H9 (cell line): ENCODE measurements at regions not wholly inside any gene's neighbourhood (a gene's known extent, or its start where the extent isn't known, plus 50 kb on each side); places are given as distances from the start of the nearest gene placed in this dataset.

Experiments used
- DNase-seq: peaks from one replicate; pipeline ENCODE4 v3.0.0-alpha.2; 2017
- H2AFZ ChIP-seq: one replicate; pipeline ENCODE4 v1.6.1; 2013; ENCODE audit warnings: mild to moderate bottlenecking, low read length, control low read depth, moderate library complexity
- H2AK5ac ChIP-seq: 2 replicates; pipeline ENCODE4 v1.6.1; 2013; ENCODE audit warnings: low read length, control low read depth, mixed read lengths; ENCODE audit not compliant: insufficient read length
- H2BK120ac ChIP-seq: one replicate; pipeline ENCODE4 v1.6.1; 2013; ENCODE audit warnings: low read depth, mild to moderate bottlenecking, low read length, control low read depth, inconsistent platforms; ENCODE audit not compliant: poor library complexity, severe bottlenecking
- H2BK12ac ChIP-seq: 2 replicates; pipeline ENCODE4 v1.6.1; 2013; ENCODE audit warnings: low read length, control low read depth, mixed read lengths, low read depth; ENCODE audit not compliant: insufficient read length
- H2BK15ac ChIP-seq: 2 replicates; pipeline ENCODE4 v1.6.1; 2013; ENCODE audit warnings: low read depth, low read length, control low read depth
- H2BK20ac ChIP-seq: one replicate; pipeline ENCODE4 v1.6.1; 2013; ENCODE audit warnings: low read depth, mild to moderate bottlenecking, low read length, control low read depth, inconsistent platforms; ENCODE audit not compliant: poor library complexity, severe bottlenecking
- H2BK5ac ChIP-seq: 2 replicates; pipeline ENCODE4 v1.6.1; 2013; ENCODE audit warnings: low read length, control low read depth, mixed read lengths; ENCODE audit not compliant: insufficient read length
- H3K14ac ChIP-seq: 2 replicates; pipeline ENCODE4 v1.6.1; 2013; ENCODE audit warnings: low read length, control low read depth; ENCODE audit not compliant: insufficient read depth
- H3K18ac ChIP-seq: 2 replicates; pipeline ENCODE4 v1.6.1; 2013; ENCODE audit warnings: low read depth, mild to moderate bottlenecking, mixed read lengths, low read length, control low read depth; ENCODE audit not compliant: insufficient read length
- H3K23ac ChIP-seq: 2 replicates; pipeline ENCODE4 v1.6.1; 2013; ENCODE audit warnings: low read length, control low read depth, mixed read lengths, low read depth; ENCODE audit not compliant: insufficient read length
- H3K23me2 ChIP-seq: 2 replicates; pipeline ENCODE4 v1.6.1; 2013; ENCODE audit warnings: low read depth, mild to moderate bottlenecking, mixed read lengths, low read length, control low read depth; ENCODE audit not compliant: insufficient read length, poor library complexity, severe bottlenecking
- H3K27ac ChIP-seq: 2 replicates; pipeline ENCODE4 v1.5.1; 2013; ENCODE audit warnings: low read length, control low read depth, mixed read lengths, low read depth; ENCODE audit not compliant: insufficient read length
- H3K27me3 ChIP-seq: 2 replicates; pipeline ENCODE4 v1.6.1; 2013; ENCODE audit warnings: low read length, control low read depth, inconsistent platforms; ENCODE audit not compliant: insufficient read depth
- H3K4ac ChIP-seq: 2 replicates; pipeline ENCODE4 v1.6.1; 2013; ENCODE audit warnings: low read depth, mild to moderate bottlenecking, control low read depth, inconsistent platforms, low read length, moderate library complexity
- H3K4me1 ChIP-seq: 2 replicates; pipeline ENCODE4 v1.6.1; 2013; ENCODE audit warnings: low read length, control low read depth, inconsistent platforms; ENCODE audit not compliant: insufficient read depth
- H3K4me2 ChIP-seq: 2 replicates; pipeline ENCODE4 v1.6.1; 2013; ENCODE audit warnings: low read length, control low read depth, mixed read lengths; ENCODE audit not compliant: insufficient read length, insufficient read depth
- H3K56ac ChIP-seq: 2 replicates; pipeline ENCODE4 v1.6.1; 2013; ENCODE audit warnings: low read depth, mild to moderate bottlenecking, mixed read lengths, low read length, control low read depth; ENCODE audit not compliant: insufficient read length
- H3K79me1 ChIP-seq: 2 replicates; pipeline ENCODE4 v1.6.1; 2013; ENCODE audit warnings: low read depth, mild to moderate bottlenecking, moderate library complexity, low read length, control low read depth, inconsistent platforms; ENCODE audit not compliant: insufficient read depth, poor library complexity, severe bottlenecking
- H3K79me2 ChIP-seq: 2 replicates; pipeline ENCODE4 v1.6.1; 2013; ENCODE audit warnings: low read length, control low read depth, inconsistent platforms; ENCODE audit not compliant: insufficient read depth
- H3K9ac ChIP-seq: 2 replicates; pipeline ENCODE4 v1.6.1; 2013; ENCODE audit warnings: low read length, control low read depth, mixed read lengths; ENCODE audit not compliant: insufficient read length; ENCODE audit errors: extremely low read depth
- H3K9me3 ChIP-seq: one replicate; pipeline ENCODE4 v1.6.1; 2013; ENCODE audit warnings: low read depth, low read length, inconsistent platforms; ENCODE audit not compliant: control insufficient read depth
- H3T11ph ChIP-seq: one replicate; pipeline ENCODE4 v1.6.1; 2013; ENCODE audit warnings: mild to moderate bottlenecking, low read length, control low read depth, inconsistent platforms
- H4K20me1 ChIP-seq: one replicate; pipeline ENCODE4 v1.6.1; 2013; ENCODE audit not compliant: control insufficient read depth, insufficient read length, insufficient read depth
- H4K5ac ChIP-seq: 2 replicates; pipeline ENCODE4 v1.6.1; 2013; ENCODE audit warnings: low read depth, mild to moderate bottlenecking, mixed read lengths, low read length, control low read depth; ENCODE audit not compliant: insufficient read length
- H4K8ac ChIP-seq: replicated peaks from 2 replicates; pipeline ENCODE4 v1.6.1; 2013; ENCODE audit warnings: low read length, control low read depth, mixed read lengths, low read depth; ENCODE audit not compliant: insufficient read length
- H4K91ac ChIP-seq: 2 replicates; pipeline ENCODE4 v1.6.1; 2013; ENCODE audit warnings: low read depth, mild to moderate bottlenecking, moderate library complexity, mixed read lengths, low read length, control low read depth; ENCODE audit not compliant: insufficient read length
- H3K27ac Mint-ChIP-seq, 3 experiments: 2 replicates in 2 of 3; 3 replicates in 1 of 3; pipeline ENCODE4 v1.8.0; 2020 to 2021; ENCODE audit warnings: mixed read lengths in 3 of 3, mild to moderate bottlenecking in 1 of 3, moderate library complexity in 1 of 3
- H3K27me3 Mint-ChIP-seq: 2 replicates; pipeline ENCODE4 v1.8.0; 2021; ENCODE audit warnings: low read depth, mild to moderate bottlenecking, moderate library complexity, mixed read lengths
- H3K36me3 Mint-ChIP-seq, 3 experiments: 2 replicates in 2 of 3; 3 replicates in 1 of 3; pipeline ENCODE4 v1.8.0; 2020 to 2021; ENCODE audit warnings: low read depth in 3 of 3, mixed read lengths in 3 of 3; ENCODE audit not compliant: insufficient read depth in 1 of 3
- H3K4me1 Mint-ChIP-seq, 2 experiments: 2 replicates each; pipeline ENCODE4 v1.8.0; 2020; ENCODE audit warnings: mixed read lengths in 2 of 2
- H3K4me3 Mint-ChIP-seq, 2 experiments: 2 replicates in 1 of 2; 3 replicates in 1 of 2; pipeline ENCODE4 v1.8.0; 2020 to 2021; ENCODE audit warnings: mild to moderate bottlenecking in 2 of 2, mixed read lengths in 2 of 2, moderate library complexity in 1 of 2
- H3K9me3 Mint-ChIP-seq, 2 experiments: 2 replicates in 1 of 2; 3 replicates in 1 of 2; pipeline ENCODE4 v1.8.0; 2020; ENCODE audit warnings: mild to moderate bottlenecking in 2 of 2, mixed read lengths in 2 of 2, moderate library complexity in 1 of 2
- CTCF ChIP-seq: fragments of 200-600 bp; sonication (generic); conservative IDR thresholded peaks from 3 replicates; pipeline ENCODE4 v1.8.0; 2021; ENCODE audit warnings: antibody characterized with exemption, mild to moderate bottlenecking
- WGBS: extraction: QIAGEN DNeasy Blood & Tissue Kit; methylation state at CpG from one replicate; pipeline ENCODE4 v1.1.7; 2013; ENCODE audit warnings: missing lambda C conversion rate, low lambda C conversion rate, mixed read lengths; ENCODE audit not compliant: insufficient read length; ENCODE audit errors: extremely low coverage; 5-methylcytosine and 5-hydroxymethylcytosine counted together

DNA sequence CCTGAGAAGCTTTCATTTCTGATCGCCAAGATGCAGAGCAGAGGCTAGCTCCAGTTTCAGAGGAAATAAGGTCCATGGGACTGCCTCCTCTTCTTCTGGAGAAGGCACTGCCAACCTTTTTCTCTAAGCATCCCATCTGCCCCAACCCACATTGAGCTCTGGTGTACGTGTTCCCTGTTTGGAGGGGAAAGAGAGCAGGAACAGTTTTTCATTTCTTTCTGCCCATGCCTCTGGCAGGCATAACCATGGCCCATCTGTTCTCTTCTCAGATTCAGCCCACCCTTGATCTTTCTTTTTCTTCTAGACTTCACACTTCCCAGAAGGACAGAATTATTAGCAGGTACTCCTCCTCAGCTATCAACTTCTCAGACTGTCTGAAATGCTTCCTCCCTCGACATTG, 1110.3 kb upstream of the KLHL29 start:
- no peak overlapping the region for H4K5ac ChIP-seq
- no peak overlapping the region for H3K27ac ChIP-seq
- H4K20me1 ChIP-seq: no peaks in the 10 kb centered on the region
- no peak overlapping the region for H3T11ph ChIP-seq
- H2BK15ac ChIP-seq: no peak overlapping the region
- Mint-ChIP-seq H3K27me3 (no peaks in the 10 kb centered on the region), H3K4me3 (no peak overlapping the region), H3K9me3 (peaks cover 6 to 7% of the 10 kb centered on the region in 2 experiments), H3K4me1 (peaks cover 4 to 8% of the 10 kb centered on the region in 2 experiments), H3K27ac (no peak overlapping the region), H3K36me3 (peaks cover 0 to 7% (median 6%) of the 10 kb centered on the region in 3 experiments; a peak in 4 of 7 replicates)
- WGBS: no CpG with 5 or more reads among the region's 3 CpGs
- no peak overlapping the region for H3K14ac ChIP-seq
- H3K9me3 ChIP-seq: no peaks in the 10 kb centered on the region
- H3K23ac ChIP-seq: no peak overlapping the region
- no peaks in the 10 kb centered on the region for H3K4me1 ChIP-seq
- H4K91ac ChIP-seq: no peak overlapping the region
- no peak overlapping the region for H2BK120ac ChIP-seq
- no peak overlapping the region for H3K4ac ChIP-seq
- no peak overlapping the region for H3K4me2 ChIP-seq
- no peak overlapping the region for H2AFZ ChIP-seq
- H2AK5ac ChIP-seq: no peak overlapping the region
- no peaks in the 10 kb centered on the region for H3K79me1 ChIP-seq
- no peak for TF ChIP-seq CTCF
- no peak overlapping the region for H3K9ac ChIP-seq
- H2BK12ac ChIP-seq: no peak overlapping the region
- H3K27me3 ChIP-seq: no peaks in the 10 kb centered on the region
- no peak overlapping the region for H4K8ac ChIP-seq
- no peak overlapping the region for H2BK5ac ChIP-seq
- no peak overlapping the region for H2BK20ac ChIP-seq
- no peaks in the 10 kb centered on the region for H3K23me2 ChIP-seq
- no peak overlapping the region for H3K56ac ChIP-seq
- DNase-seq: no peak
- H3K79me2 ChIP-seq: no peaks in the 10 kb centered on the region
- H3K18ac ChIP-seq: no peak overlapping the region
